Fibroblast of lung (primary cell): ENCODE measurements at regions not wholly inside any gene's neighbourhood (a gene's known extent, or its start where the extent isn't known, plus 50 kb on each side); places are given as distances from the start of the nearest gene placed in this dataset.

Experiments
- DNase-seq, 2 donors: peaks; one replicate each; pipeline versions ENCODE4 v3.0.0 to v3.0.0-alpha.2; 2010; ENCODE audit warnings: low read depth in 2 of 2
- H2AFZ ChIP-seq: 2 replicates; pipeline ENCODE4 v1.5.1; 2012; ENCODE audit warnings: low read length, control low read depth, inconsistent platforms
- H3K27ac ChIP-seq: 2 replicates; pipeline ENCODE4 v1.5.1; 2011; ENCODE audit warnings: low read length, control low read depth; ENCODE audit not compliant: insufficient read depth
- H3K27me3 ChIP-seq: 2 replicates; pipeline ENCODE4 v1.5.1; 2011; ENCODE audit warnings: mild to moderate bottlenecking, low read length; ENCODE audit not compliant: control insufficient read depth, insufficient read depth
- H3K36me3 ChIP-seq: 2 replicates; pipeline ENCODE4 v1.5.1; 2011; ENCODE audit warnings: low read length; ENCODE audit not compliant: control insufficient read depth, insufficient read depth
- H3K4me1 ChIP-seq: 2 replicates; pipeline ENCODE4 v1.5.1; 2011; ENCODE audit warnings: low read length; ENCODE audit not compliant: control insufficient read depth, insufficient read depth; ENCODE audit errors: extremely low read depth
- H3K4me2 ChIP-seq: 2 replicates; pipeline ENCODE4 v1.5.1; 2011; ENCODE audit warnings: low read length, control low read depth; ENCODE audit not compliant: insufficient read depth; ENCODE audit errors: extremely low read depth
- H3K4me3 ChIP-seq, 4 experiments: fragments of 200-600 bp in 1 of 4; sonication (generic) in 1 of 4; replicated peaks in 1 of 4; 2 replicates each; pipeline ENCODE4 v1.5.1; 2011 to 2016; ENCODE audit warnings: low read length in 4 of 4, low read depth in 3 of 4, mild to moderate bottlenecking in 3 of 4, control low read depth in 2 of 4, inconsistent platforms in 1 of 4, mixed read lengths in 1 of 4; ENCODE audit not compliant: insufficient read depth in 1 of 4; ENCODE audit errors: control extremely low read depth in 1 of 4
- H3K79me2 ChIP-seq: 2 replicates; pipeline ENCODE4 v1.5.1; 2012; ENCODE audit warnings: mild to moderate bottlenecking, low read length, inconsistent platforms; ENCODE audit not compliant: control insufficient read depth, insufficient read depth
- H3K9ac ChIP-seq: 2 replicates; pipeline ENCODE4 v1.5.1; 2011; ENCODE audit warnings: mild to moderate bottlenecking, low read length, control low read depth; ENCODE audit not compliant: insufficient read depth
- H3K9me3 ChIP-seq: 2 replicates; pipeline ENCODE4 v1.5.1; 2012; ENCODE audit warnings: low read depth, low read length; ENCODE audit not compliant: control insufficient read depth, insufficient read depth
- H4K20me1 ChIP-seq: 2 replicates; pipeline ENCODE4 v1.5.1; 2011; ENCODE audit warnings: low read length; ENCODE audit not compliant: control insufficient read depth, insufficient read depth; ENCODE audit errors: extremely low read depth
- CTCF ChIP-seq, 2 donors: IDR thresholded peaks in 1 of 2; conservative IDR thresholded peaks in 1 of 2; 1 replicate in 1 of 2; 2 replicates in 1 of 2; pipeline ENCODE4 v1.5.1; 2011 to 2012; ENCODE audit warnings: low read length in 2 of 2, control low read depth in 1 of 2, inconsistent platforms in 1 of 2, low read depth in 1 of 2, mild to moderate bottlenecking in 1 of 2
- EZH2 ChIP-seq: IDR thresholded peaks from 2 replicates; pipeline ENCODE4 v1.5.1; 2012; ENCODE audit warnings: low read length, control low read depth, mild to moderate bottlenecking; ENCODE audit errors: missing control alignments

- H3K27ac ChIP-seq: no peak overlapping the region
- no peak overlapping the region for H3K4me2 ChIP-seq
- no peak overlapping the region for H2AFZ ChIP-seq
- no peaks in the 10 kb centered on the region for H3K79me2 ChIP-seq
- H3K9me3 ChIP-seq: no peaks in the 10 kb centered on the region
- no peaks in the 10 kb centered on the region for H3K36me3 ChIP-seq
- no peaks in the 10 kb centered on the region for H3K4me1 ChIP-seq
- no peak overlapping the region for H3K4me3 ChIP-seq
- DNase-seq: no peak
- no peak overlapping the region for H3K9ac ChIP-seq
- TF ChIP-seq CTCF (conservative IDR thresholded peaks at IDR 0.05 in 1 of 2, IDR thresholded peaks at IDR 0.05 in 1 of 2; ENCODE audit: low read depth in 1 of 2, low read length in 2 of 2) (no peak), EZH2 (no peak)
- no peaks in the 10 kb centered on the region for H4K20me1 ChIP-seq
- H3K27me3 ChIP-seq: peaks cover 6% of the 10 kb centered on the region
Observed at GRCh38 chr1:244137276-244137675, 86.2 kb downstream of the ZBTB18 start.

- Histone ChIP-seq H3K36me3 (no peaks in the 10 kb centered on the region), H3K4me1 (no peaks in the 10 kb centered on the region), H3K4me3 (no peak overlapping the region), H3K79me2 (no peaks in the 10 kb centered on the region), H3K27ac (no peak overlapping the region), H3K9ac (no peak overlapping the region), H4K20me1 (no peaks in the 10 kb centered on the region), H2AFZ (no peak overlapping the region), H3K4me2 (peak overlapping the region; percentile 15), H3K9me3 (no peaks in the 10 kb centered on the region), H3K27me3 (peaks cover 6% of the 10 kb centered on the region)
- no peak for TF ChIP-seq CTCF (conservative IDR thresholded peaks at IDR 0.05 in 1 of 2, IDR thresholded peaks at IDR 0.05 in 1 of 2; ENCODE audit: low read depth in 1 of 2, low read length in 2 of 2)
- TF ChIP-seq EZH2: no peak
- peak in 1 of 2 donors; percentile 90 for DNase-seq
Observed at GRCh38 chr1:244137725-244138124, 86.6 kb downstream of the ZBTB18 start.

DNA sequence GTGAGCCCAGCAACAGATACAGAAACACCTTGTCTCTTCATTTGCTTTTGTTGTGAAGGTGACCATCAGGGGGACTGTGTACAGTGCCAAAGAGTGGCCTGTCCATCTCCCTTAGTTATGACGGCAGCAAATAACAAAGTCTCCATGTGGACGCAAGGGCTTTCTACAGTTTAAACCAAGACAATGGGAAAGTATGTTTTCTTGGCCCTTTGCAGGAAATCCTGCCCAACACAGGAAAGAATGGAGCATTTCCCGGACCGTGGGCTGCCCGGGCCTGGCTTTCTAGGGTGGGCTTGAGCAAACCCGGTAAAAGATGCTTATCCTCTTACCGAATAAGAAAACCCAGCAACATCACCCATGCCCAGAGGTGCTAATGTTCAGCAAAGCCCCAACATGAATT, 87.3 kb downstream of the ZBTB18 start:
- no peak overlapping the region for H3K9ac ChIP-seq
- no peaks in the 10 kb centered on the region for H3K36me3 ChIP-seq
- no peak overlapping the region for H2AFZ ChIP-seq
- H3K27ac ChIP-seq: no peak overlapping the region
- H3K27me3 ChIP-seq: peaks cover 6% of the 10 kb centered on the region
- H3K4me2 ChIP-seq: no peak overlapping the region
- H3K9me3 ChIP-seq: no peaks in the 10 kb centered on the region
- H3K79me2 ChIP-seq: no peaks in the 10 kb centered on the region
- H4K20me1 ChIP-seq: no peaks in the 10 kb centered on the region
- no peak overlapping the region for H3K4me3 ChIP-seq
- no peak for DNase-seq
- TF ChIP-seq EZH2 (no peak), CTCF (conservative IDR thresholded peaks at IDR 0.05 in 1 of 2, IDR thresholded peaks at IDR 0.05 in 1 of 2; ENCODE audit: low read depth in 1 of 2, low read length in 2 of 2) (no peak)
- H3K4me1 ChIP-seq: no peaks in the 10 kb centered on the region
